ENCODE measurements at regions not wholly inside any gene's neighbourhood (a gene's known extent, or its start where the extent isn't known, plus 50 kb on each side); places are given as distances from the start of the nearest gene placed in this dataset.

DNA sequence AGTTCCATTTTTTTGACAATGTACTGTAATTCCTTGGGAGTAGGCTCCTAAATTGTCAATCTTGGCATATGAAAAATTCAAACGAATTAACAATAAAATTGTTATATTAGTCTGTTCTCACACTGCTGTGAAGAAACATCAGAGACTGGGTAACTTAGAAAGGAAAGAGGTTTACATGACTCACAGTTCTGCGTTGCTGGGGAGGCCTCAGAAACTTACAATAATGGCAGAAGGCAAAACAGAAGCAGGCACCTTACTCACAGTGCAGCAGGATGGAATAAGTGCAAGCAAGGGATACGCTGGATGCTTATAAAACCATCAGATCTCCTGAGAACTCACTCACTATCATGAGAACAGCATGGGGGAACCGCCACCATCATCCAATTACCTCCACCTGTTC lies 246.4 kb upstream of the TRAM1L1 start:
- TF ChIP-seq, protein P1, sequence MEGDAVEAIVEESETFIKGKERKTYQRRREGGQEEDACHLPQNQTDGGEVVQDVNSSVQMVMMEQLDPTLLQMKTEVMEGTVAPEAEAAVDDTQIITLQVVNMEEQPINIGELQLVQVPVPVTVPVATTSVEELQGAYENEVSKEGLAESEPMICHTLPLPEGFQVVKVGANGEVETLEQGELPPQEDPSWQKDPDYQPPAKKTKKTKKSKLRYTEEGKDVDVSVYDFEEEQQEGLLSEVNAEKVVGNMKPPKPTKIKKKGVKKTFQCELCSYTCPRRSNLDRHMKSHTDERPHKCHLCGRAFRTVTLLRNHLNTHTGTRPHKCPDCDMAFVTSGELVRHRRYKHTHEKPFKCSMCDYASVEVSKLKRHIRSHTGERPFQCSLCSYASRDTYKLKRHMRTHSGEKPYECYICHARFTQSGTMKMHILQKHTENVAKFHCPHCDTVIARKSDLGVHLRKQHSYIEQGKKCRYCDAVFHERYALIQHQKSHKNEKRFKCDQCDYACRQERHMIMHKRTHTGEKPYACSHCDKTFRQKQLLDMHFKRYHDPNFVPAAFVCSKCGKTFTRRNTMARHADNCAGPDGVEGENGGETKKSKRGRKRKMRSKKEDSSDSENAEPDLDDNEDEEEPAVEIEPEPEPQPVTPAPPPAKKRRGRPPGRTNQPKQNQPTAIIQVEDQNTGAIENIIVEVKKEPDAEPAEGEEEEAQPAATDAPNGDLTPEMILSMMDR (conservative IDR thresholded peaks at IDR 0.05; ENCODE audit: low read length) = no peak
- TF ChIP-seq EZH2phosphoT487 (IDR thresholded peaks at IDR 0.05; ENCODE audit: borderline replicate concordance, low read depth, low read length) = no peak
